H1 (cell line): ENCODE measurements at regions not wholly inside any gene's neighbourhood (a gene's known extent, or its start where the extent isn't known, plus 50 kb on each side); places are given as distances from the start of the nearest gene placed in this dataset.

Experiments used
- BCL11A ChIP-seq, 2 experiments: IDR thresholded peaks; one replicate each; pipeline ENCODE4 v1.6.1; 2011; ENCODE audit warnings: low read depth in 2 of 2, low read length in 2 of 2, mild to moderate bottlenecking in 2 of 2
- EP300 ChIP-seq, 2 experiments: IDR thresholded peaks; 1 replicate in 1 of 2; 2 replicates in 1 of 2; pipeline ENCODE4 v1.6.1; 2011 to 2012; ENCODE audit warnings: low read depth in 2 of 2, low read length in 2 of 2, mild to moderate bottlenecking in 2 of 2, borderline replicate concordance in 1 of 2, inconsistent platforms in 1 of 2, moderate library complexity in 1 of 2
- PHF8 ChIP-seq: fragments of 200-600 bp; sonication (generic); conservative IDR thresholded peaks from 2 replicates; pipeline ENCODE4 v1.7.1; 2012; ENCODE audit warnings: low read depth, mild to moderate bottlenecking, inconsistent platforms, low read length, moderate library complexity
- USF2 ChIP-seq: IDR thresholded peaks from 2 replicates; pipeline ENCODE4 v1.6.1; 2011; ENCODE audit warnings: low read length, improper control_type of control experiment

- no peak for TF ChIP-seq USF2
- no peak for TF ChIP-seq BCL11A (IDR thresholded peaks at IDR 0.05; ENCODE audit: low read depth in 2 of 2, low read length in 2 of 2)
- no peak for TF ChIP-seq EP300 (IDR thresholded peaks at IDR 0.05; ENCODE audit: borderline replicate concordance in 1 of 2, low read depth in 2 of 2, low read length in 2 of 2)
- no peak for TF ChIP-seq PHF8
Observed at GRCh38 chr6:85251300-85251699, 198.6 kb upstream of the NT5E start (continued).
